WTC11 (cell line): ENCODE measurements at regions not wholly inside any gene's neighbourhood (a gene's known extent, or its start where the extent isn't known, plus 50 kb on each side); places are given as distances from the start of the nearest gene placed in this dataset.

ENCODE experiments used
- ATF2 ChIP-seq: sonication (generic); formaldehyde crosslinking; IDR thresholded peaks from 2 replicates; pipeline ENCODE4 v1.8.1; 2022; ENCODE audit warnings: low read depth, missing genetic modification reagents, borderline replicate concordance
- CREB1 ChIP-seq: sonication (generic); formaldehyde crosslinking; IDR thresholded peaks from 2 replicates; pipeline ENCODE4 v1.8.0; 2023; ENCODE audit warnings: mild to moderate bottlenecking, missing genetic modification reagents
- ETV6 ChIP-seq: sonication (generic); formaldehyde crosslinking; IDR thresholded peaks from 2 replicates; pipeline ENCODE4 v1.8.1; 2022; ENCODE audit warnings: mild to moderate bottlenecking, missing genetic modification reagents
- HMGXB4 ChIP-seq: sonication (generic); formaldehyde crosslinking; IDR thresholded peaks from 2 replicates; pipeline ENCODE4 v1.8.1; 2023; ENCODE audit warnings: mild to moderate bottlenecking, moderate library complexity, missing genetic modification reagents
- IRF1 ChIP-seq: sonication (generic); formaldehyde crosslinking; IDR thresholded peaks from 2 replicates; pipeline ENCODE4 v1.8.0; 2023; ENCODE audit warnings: missing genetic modification reagents
- JUN ChIP-seq: sonication (generic); formaldehyde crosslinking; IDR thresholded peaks from 2 replicates; pipeline ENCODE4 v1.8.0; 2023; ENCODE audit warnings: mild to moderate bottlenecking, missing genetic modification reagents
- MXD4 ChIP-seq: fragments of 250-450 bp; sonication (Bioruptor Pico); IDR thresholded peaks from 2 replicates; pipeline ENCODE4 v1.8.0; 2021; ENCODE audit warnings: mild to moderate bottlenecking, moderate library complexity, borderline replicate concordance
- NR2C2 ChIP-seq: sonication (generic); formaldehyde crosslinking; IDR thresholded peaks from 2 replicates; pipeline ENCODE4 v1.8.0; 2022; ENCODE audit warnings: mild to moderate bottlenecking, missing genetic modification reagents
- SP1 ChIP-seq: sonication (generic); formaldehyde crosslinking; conservative IDR thresholded peaks from 2 replicates; pipeline ENCODE4 v1.8.1; 2022; ENCODE audit warnings: missing genetic modification reagents
- TEAD4 ChIP-seq: sonication (generic); formaldehyde crosslinking; IDR thresholded peaks from 2 replicates; pipeline ENCODE4 v1.8.0; 2022; ENCODE audit warnings: mild to moderate bottlenecking, missing genetic modification reagents
- ZNF396 ChIP-seq: fragments of 250-450 bp; sonication (Bioruptor Pico); IDR thresholded peaks from 2 replicates; pipeline ENCODE4 v1.8.0; 2021; ENCODE audit warnings: mild to moderate bottlenecking, moderate library complexity, borderline replicate concordance
- ZNF416 ChIP-seq: fragments of 250-450 bp; sonication (Bioruptor Pico); IDR thresholded peaks from 2 replicates; pipeline ENCODE4 v1.9.0; 2021; ENCODE audit warnings: mild to moderate bottlenecking, inconsistent platforms
- TF ChIP-seq, protein P1 (sequence below): fragments of 200-600 bp; IDR thresholded peaks from 2 replicates; pipeline ENCODE4 v1.8.0; 2022; ENCODE audit warnings: antibody characterized with exemption
- TF ChIP-seq, protein P2 (sequence below): fragments of 250-450 bp; sonication (Bioruptor Pico); IDR thresholded peaks from 2 replicates; pipeline ENCODE4 v2.1.2; 2022; ENCODE audit warnings: mild to moderate bottlenecking, moderate library complexity

DNA sequence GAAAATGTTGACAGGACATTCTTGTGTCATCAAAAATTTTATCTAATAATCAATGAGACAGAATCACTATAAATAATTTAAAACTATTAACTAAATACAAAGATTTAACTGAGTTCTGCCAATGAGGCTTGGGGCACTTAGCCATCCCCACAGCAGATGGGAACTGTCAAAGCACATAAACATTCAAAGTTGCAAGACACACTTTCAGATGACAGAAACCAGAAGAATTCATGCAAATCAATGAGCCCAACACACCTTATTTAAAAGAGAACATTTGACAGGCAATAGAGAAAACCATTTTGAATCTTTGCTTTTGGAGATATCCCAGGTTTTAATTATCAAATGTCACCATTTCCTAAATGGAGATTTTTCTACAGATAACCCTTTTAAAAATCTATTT, 566.2 kb downstream of the IRS1 start:
- TF ChIP-seq SP1 (CRISPR knock-in tag) (no peak), CREB1 (no peak), HMGXB4 (no peak), MXD4 (CRISPR knock-in tag) (no peak), ATF2 (CRISPR knock-in tag) (no peak), ZNF396 (CRISPR knock-in tag) (no peak), IRF1 (no peak), ZNF416 (no peak), TEAD4 (no peak), JUN (CRISPR knock-in tag) (no peak), ETV6 (CRISPR knock-in tag) (no peak), NR2C2 (CRISPR knock-in tag) (no peak)
- TF ChIP-seq, protein P1, sequence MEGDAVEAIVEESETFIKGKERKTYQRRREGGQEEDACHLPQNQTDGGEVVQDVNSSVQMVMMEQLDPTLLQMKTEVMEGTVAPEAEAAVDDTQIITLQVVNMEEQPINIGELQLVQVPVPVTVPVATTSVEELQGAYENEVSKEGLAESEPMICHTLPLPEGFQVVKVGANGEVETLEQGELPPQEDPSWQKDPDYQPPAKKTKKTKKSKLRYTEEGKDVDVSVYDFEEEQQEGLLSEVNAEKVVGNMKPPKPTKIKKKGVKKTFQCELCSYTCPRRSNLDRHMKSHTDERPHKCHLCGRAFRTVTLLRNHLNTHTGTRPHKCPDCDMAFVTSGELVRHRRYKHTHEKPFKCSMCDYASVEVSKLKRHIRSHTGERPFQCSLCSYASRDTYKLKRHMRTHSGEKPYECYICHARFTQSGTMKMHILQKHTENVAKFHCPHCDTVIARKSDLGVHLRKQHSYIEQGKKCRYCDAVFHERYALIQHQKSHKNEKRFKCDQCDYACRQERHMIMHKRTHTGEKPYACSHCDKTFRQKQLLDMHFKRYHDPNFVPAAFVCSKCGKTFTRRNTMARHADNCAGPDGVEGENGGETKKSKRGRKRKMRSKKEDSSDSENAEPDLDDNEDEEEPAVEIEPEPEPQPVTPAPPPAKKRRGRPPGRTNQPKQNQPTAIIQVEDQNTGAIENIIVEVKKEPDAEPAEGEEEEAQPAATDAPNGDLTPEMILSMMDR = no peak
- TF ChIP-seq, protein P2, sequence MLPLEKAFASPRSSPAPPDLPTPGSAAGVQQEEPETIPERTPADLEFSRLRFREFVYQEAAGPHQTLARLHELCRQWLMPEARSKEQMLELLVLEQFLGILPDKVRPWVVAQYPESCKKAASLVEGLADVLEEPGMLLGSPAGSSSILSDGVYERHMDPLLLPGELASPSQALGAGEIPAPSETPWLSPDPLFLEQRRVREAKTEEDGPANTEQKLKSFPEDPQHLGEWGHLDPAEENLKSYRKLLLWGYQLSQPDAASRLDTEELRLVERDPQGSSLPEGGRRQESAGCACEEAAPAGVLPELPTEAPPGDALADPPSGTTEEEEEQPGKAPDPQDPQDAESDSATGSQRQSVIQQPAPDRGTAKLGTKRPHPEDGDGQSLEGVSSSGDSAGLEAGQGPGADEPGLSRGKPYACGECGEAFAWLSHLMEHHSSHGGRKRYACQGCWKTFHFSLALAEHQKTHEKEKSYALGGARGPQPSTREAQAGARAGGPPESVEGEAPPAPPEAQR = no peak
